ENCODE measurements at regions not wholly inside any gene's neighbourhood (a gene's known extent, or its start where the extent isn't known, plus 50 kb on each side); places are given as distances from the start of the nearest gene placed in this dataset.

DNA sequence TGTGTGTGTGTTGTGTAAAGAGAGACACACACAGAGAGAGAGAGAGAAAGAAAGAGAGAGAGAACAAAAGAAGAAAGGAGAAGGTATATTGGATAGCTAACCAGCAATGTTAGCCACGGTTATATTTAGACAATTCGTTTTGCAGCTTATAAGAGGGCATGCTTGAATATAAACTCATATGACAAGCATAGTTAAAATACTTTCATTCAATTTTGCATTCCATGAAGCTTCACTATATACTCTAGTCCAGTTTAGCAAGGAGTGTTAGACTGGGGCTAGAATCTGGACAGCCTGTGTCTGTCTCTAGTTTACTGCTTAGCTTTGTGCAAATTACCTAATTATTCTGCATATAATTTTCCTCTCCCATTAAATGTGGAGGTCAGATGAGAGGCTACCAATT lies 525.9 kb upstream of the ZFP42 start:
- no peak for DNase-seq (ENCODE audit: low spot score)
- TF ChIP-seq EZH2phosphoT487 (IDR thresholded peaks at IDR 0.05) (no peak), CTCF (IDR thresholded peaks at IDR 0.05) (no peak), EZH2 (IDR thresholded peaks at IDR 0.05) (no peak)
- Histone ChIP-seq H3K79me2 (ENCODE audit: low read depth) (no peaks in the 10 kb centered on the region), H3K27ac (no peak overlapping the region), H3K9me3 (ENCODE audit: low read depth) (no peaks in the 10 kb centered on the region), H3F3A (ENCODE audit: low read depth) (no peaks in the 10 kb centered on the region), H3K27me3 (no peaks in the 10 kb centered on the region), H3K36me3 (no peaks in the 10 kb centered on the region), H3K4me3 (no peak overlapping the region), H2AFZ (replicated peaks) (no peak overlapping the region), H4K20me1 (ENCODE audit: low read depth) (no peaks in the 10 kb centered on the region), H3K4me2 (no peak overlapping the region), H3K4me1 (peaks cover under 1% of the 10 kb centered on the region), H3K9ac (no peak overlapping the region)
- Mint-ChIP-seq H3K4me3 (no peak overlapping the region), H3K4me1 (peaks cover 1% of the 10 kb centered on the region), H3K27me3 (ENCODE audit: insufficient read depth, low read depth) (peaks cover 3% of the 10 kb centered on the region), H3K36me3 (no peaks in the 10 kb centered on the region), H3K9me3 (no peaks in the 10 kb centered on the region), H3K27ac (no peak overlapping the region)

GRCh38 chr4:187470061-187470460 lies 525.5 kb upstream of the ZFP42 start:
- Histone ChIP-seq H3K4me1 (no peaks in the 10 kb centered on the region), H2AFZ (replicated peaks) (no peak overlapping the region), H3K9ac (no peak overlapping the region), H3K9me3 (ENCODE audit: low read depth) (no peaks in the 10 kb centered on the region), H3K36me3 (no peaks in the 10 kb centered on the region), H3K4me2 (no peak overlapping the region), H3K4me3 (no peak overlapping the region), H3K27ac (no peak overlapping the region), H3F3A (ENCODE audit: low read depth) (no peaks in the 10 kb centered on the region), H4K20me1 (ENCODE audit: low read depth) (no peaks in the 10 kb centered on the region), H3K79me2 (ENCODE audit: low read depth) (no peaks in the 10 kb centered on the region), H3K27me3 (no peaks in the 10 kb centered on the region)
- Mint-ChIP-seq H3K4me1 (no peaks in the 10 kb centered on the region), H3K27me3 (ENCODE audit: insufficient read depth, low read depth) (peaks cover 3% of the 10 kb centered on the region), H3K27ac (no peak overlapping the region), H3K4me3 (no peak overlapping the region), H3K36me3 (no peaks in the 10 kb centered on the region), H3K9me3 (no peaks in the 10 kb centered on the region)
- no peak for DNase-seq (ENCODE audit: low spot score)
- TF ChIP-seq CTCF (IDR thresholded peaks at IDR 0.05) (no peak), EZH2phosphoT487 (IDR thresholded peaks at IDR 0.05) (no peak), EZH2 (IDR thresholded peaks at IDR 0.05) (no peak)

- no peaks in the 10 kb centered on the region for H3K9me3 ChIP-seq (ENCODE audit: low read depth)
- no peaks in the 10 kb centered on the region for H3K79me2 ChIP-seq (ENCODE audit: low read depth)
- no peaks in the 10 kb centered on the region for H3K27me3 ChIP-seq
- TF ChIP-seq CTCF (IDR thresholded peaks at IDR 0.05) (no peak), EZH2 (IDR thresholded peaks at IDR 0.05) (no peak), EZH2phosphoT487 (IDR thresholded peaks at IDR 0.05) (no peak)
- Mint-ChIP-seq H3K27me3 (ENCODE audit: insufficient read depth, low read depth) (no peaks in the 10 kb centered on the region), H3K4me3 (no peak overlapping the region), H3K27ac (no peak overlapping the region), H3K4me1 (no peaks in the 10 kb centered on the region), H3K9me3 (peaks cover 3% of the 10 kb centered on the region), H3K36me3 (no peaks in the 10 kb centered on the region)
- H3K4me2 ChIP-seq: no peak overlapping the region
- no peaks in the 10 kb centered on the region for H3F3A ChIP-seq (ENCODE audit: low read depth)
- DNase-seq (ENCODE audit: low spot score): no peak
- H3K36me3 ChIP-seq: no peaks in the 10 kb centered on the region
- H3K4me1 ChIP-seq: no peaks in the 10 kb centered on the region
- no peak overlapping the region for H2AFZ ChIP-seq (replicated peaks)
- no peaks in the 10 kb centered on the region for H4K20me1 ChIP-seq (ENCODE audit: low read depth)
- no peak overlapping the region for H3K4me3 ChIP-seq
- H3K27ac ChIP-seq: no peak overlapping the region
- no peak overlapping the region for H3K9ac ChIP-seq
Observed at GRCh38 chr4:187474238-187474637, 521.3 kb upstream of the ZFP42 start.

DNA sequence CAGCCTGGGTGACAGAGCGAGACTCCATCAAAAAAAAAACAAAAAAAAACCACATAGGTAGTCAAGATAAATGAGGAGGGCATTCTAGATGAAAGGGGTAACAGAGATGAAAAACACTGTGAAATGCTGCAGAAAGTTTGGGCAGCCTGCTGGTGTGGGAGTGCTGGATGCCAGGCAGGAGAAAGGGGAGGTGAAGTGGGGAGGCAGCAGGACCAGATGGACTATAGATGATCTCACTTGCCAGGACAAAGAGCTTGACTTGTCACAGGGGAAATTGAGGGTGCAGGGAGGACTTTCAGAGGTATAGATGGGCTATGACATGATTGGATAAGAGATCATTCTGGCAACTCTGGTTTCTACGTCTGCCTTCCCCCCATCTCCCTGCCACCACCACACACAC lies 519.7 kb upstream of the ZFP42 start:
- no peak overlapping the region for H3K27ac Mint-ChIP-seq
- no peak overlapping the region for H3K27ac ChIP-seq
- no peak overlapping the region for H3K4me3 ChIP-seq
- no peaks in the 10 kb centered on the region for H3K27me3 Mint-ChIP-seq (ENCODE audit: insufficient read depth, low read depth)
- H3K4me1 ChIP-seq: no peaks in the 10 kb centered on the region
- H3K4me2 ChIP-seq: no peak overlapping the region
- H3K4me3 Mint-ChIP-seq: no peak overlapping the region
- no peaks in the 10 kb centered on the region for H3K4me1 Mint-ChIP-seq
- no peaks in the 10 kb centered on the region for H3K36me3 ChIP-seq
- no peak for DNase-seq (ENCODE audit: low spot score)
- H3F3A ChIP-seq (ENCODE audit: low read depth): no peaks in the 10 kb centered on the region
- peaks cover 3% of the 10 kb centered on the region for H3K9me3 Mint-ChIP-seq
- H3K9me3 ChIP-seq (ENCODE audit: low read depth): no peaks in the 10 kb centered on the region
- H4K20me1 ChIP-seq (ENCODE audit: low read depth): no peaks in the 10 kb centered on the region
- no peak overlapping the region for H3K9ac ChIP-seq
- H3K27me3 ChIP-seq: no peaks in the 10 kb centered on the region
- no peak overlapping the region for H2AFZ ChIP-seq (replicated peaks)
- no peaks in the 10 kb centered on the region for H3K79me2 ChIP-seq (ENCODE audit: low read depth)
- H3K36me3 Mint-ChIP-seq: no peaks in the 10 kb centered on the region
- no peak for TF ChIP-seq EZH2 (IDR thresholded peaks at IDR 0.05)

Data from neural progenitor cell (in vitro differentiated cells).